HepG2 (cell line): ENCODE measurements at regions not wholly inside any gene's neighbourhood (a gene's known extent, or its start where the extent isn't known, plus 50 kb on each side); places are given as distances from the start of the nearest gene placed in this dataset.

Source experiments
- ATAC-seq: fragments of 200-7000 bp; cut with Tn5 transposase; 3 replicates; pipeline ENCODE4 v1.9.1; 2020; ENCODE audit warnings: mild to moderate bottlenecking, moderate library complexity
- BruUV-seq: library from RNA; stranded (reverse); fragments of 400-500 nt; replicated peaks from 2 replicates; lab custom pipeline; 2021; lab: Mats Ljungman, UMichigan
- CTCF ChIA-PET: fragments of 300-600 bp; formaldehyde crosslinking; extraction: SDS; loops from one replicate; lab custom pipeline; 2021; ENCODE audit warnings: low total read pairs, inconsistent platforms, low intra/inter-chr PET ratio; lab: Yijun Ruan, JAX
- POLR2A ChIA-PET: fragments of 350-600 bp; sonication (Branson Sonifier 250); formaldehyde crosslinking; loops from one replicate; lab custom pipeline; 2020; ENCODE audit warnings: antibody characterized with exemption, inconsistent platforms; lab: Yijun Ruan, JAX
- DNase-seq: peaks from one replicate; pipeline ENCODE4 v3.0.0-alpha.2; 2015; ENCODE audit warnings: low spot score
- FAIRE-seq: peaks from 3 replicates; lab custom pipeline; 2011; peaks lifted over from hg19 to GRCh38; lab: Jason Lieb, UNC
- H2AFZ ChIP-seq: one replicate; pipeline ENCODE4 v1.6.1; 2011; ENCODE audit warnings: low read length, inconsistent platforms
- H3K27ac ChIP-seq: fragments of 300-600 bp; 3 replicates; pipeline ENCODE4 v1.8.0; 2011; ENCODE audit warnings: mixed run types, mild to moderate bottlenecking, mixed read lengths, low read length, inconsistent platforms; ENCODE audit not compliant: insufficient read depth; ENCODE audit errors: extremely low read length
- H3K27me3 ChIP-seq, 2 experiments: fragments of 200-600 bp in 1 of 2; 2 replicates in 1 of 2; 3 replicates in 1 of 2; pipeline versions ENCODE4 v1.6.0 to v1.8.0; 2011; ENCODE audit warnings: low read length in 2 of 2, mild to moderate bottlenecking in 2 of 2, moderate library complexity in 2 of 2, inconsistent platforms in 1 of 2; ENCODE audit not compliant: insufficient read depth in 2 of 2, control insufficient read depth in 1 of 2
- H3K36me3 ChIP-seq, 2 experiments: fragments of 200-600 bp in 1 of 2; replicated peaks in 1 of 2; 2 replicates in 1 of 2; 3 replicates in 1 of 2; pipeline versions ENCODE4 v1.5.1 to v1.8.0; 2011; ENCODE audit warnings: low read length in 2 of 2, inconsistent platforms in 1 of 2; ENCODE audit not compliant: insufficient read depth in 2 of 2, control insufficient read depth in 1 of 2
- H3K4me1 ChIP-seq: 2 replicates; pipeline ENCODE4 v1.5.1; 2012; ENCODE audit warnings: low read length, inconsistent platforms; ENCODE audit not compliant: insufficient read depth
- H3K4me2 ChIP-seq: 2 replicates; pipeline ENCODE4 v1.6.0; 2011; ENCODE audit warnings: low read depth, low read length, inconsistent platforms
- H3K4me3 ChIP-seq, 3 experiments: fragments of 200-600 bp in 1 of 3; sonication (generic), shearing (Covaris generic) in 1 of 3; replicated peaks in 1 of 3; 2 replicates each; pipeline ENCODE4 v1.5.1; 2011 to 2016; ENCODE audit warnings: low read length in 3 of 3, inconsistent platforms in 2 of 3, low read depth in 2 of 3, mild to moderate bottlenecking in 2 of 3, control low read depth in 1 of 3, mixed read lengths in 1 of 3; ENCODE audit not compliant: insufficient read depth in 1 of 3
- H3K79me2 ChIP-seq: one replicate; pipeline ENCODE4 v1.6.1; 2011; ENCODE audit warnings: low read length, inconsistent platforms; ENCODE audit not compliant: insufficient read depth
- H3K9ac ChIP-seq: 2 replicates; pipeline ENCODE4 v1.6.0; 2011; ENCODE audit warnings: mild to moderate bottlenecking, low read depth, low read length, inconsistent platforms; ENCODE audit not compliant: insufficient read depth
- H3K9me3 ChIP-seq: 2 replicates; pipeline ENCODE4 v1.5.1; 2012; ENCODE audit warnings: mild to moderate bottlenecking, low read length
- H4K20me1 ChIP-seq: 2 replicates; pipeline ENCODE4 v1.6.0; 2011; ENCODE audit warnings: inconsistent platforms, mild to moderate bottlenecking, low read length, moderate library complexity; ENCODE audit not compliant: insufficient read depth
- BRD4 ChIP-seq: sonication (generic); formaldehyde crosslinking; IDR thresholded peaks from 2 replicates; pipeline ENCODE4 v1.4.0; 2020; ENCODE audit warnings: missing genetic modification reagents
- DRAP1 ChIP-seq: IDR thresholded peaks from 2 replicates; pipeline ENCODE4 v1.6.1; 2016; ENCODE audit warnings: missing genetic modification reagents, missing compliant biosample characterization
- ELK4 ChIP-seq: sonication (generic); formaldehyde crosslinking; IDR thresholded peaks from 2 replicates; pipeline ENCODE4 v1.9.0; 2021; ENCODE audit warnings: missing genetic modification reagents, borderline replicate concordance
- FOSL2 ChIP-seq: sonication (generic); formaldehyde crosslinking; IDR thresholded peaks from 2 replicates; pipeline ENCODE4 v1.4.0; 2020; ENCODE audit warnings: missing genetic modification reagents
- HMGXB4 ChIP-seq, 2 experiments: sonication (generic) in 1 of 2; formaldehyde crosslinking in 1 of 2; IDR thresholded peaks; 2 replicates each; pipeline versions ENCODE4 v1.4.0 to v1.6.1; 2018 to 2020; ENCODE audit warnings: missing genetic modification reagents in 2 of 2, borderline replicate concordance in 1 of 2, low read depth in 1 of 2, mild to moderate bottlenecking in 1 of 2, missing biosample characterization in 1 of 2
- KAT7 ChIP-seq: IDR thresholded peaks from 2 replicates; pipeline ENCODE4 v1.6.1; 2018; ENCODE audit warnings: borderline replicate concordance, missing compliant biosample characterization
- ONECUT2 ChIP-seq: sonication (generic); formaldehyde crosslinking; IDR thresholded peaks from 2 replicates; pipeline ENCODE4 v1.4.0; 2020; ENCODE audit warnings: missing genetic modification reagents
- PAX8 ChIP-seq: sonication (generic); formaldehyde crosslinking; IDR thresholded peaks from 2 replicates; pipeline ENCODE4 v1.8.0; 2022; ENCODE audit warnings: mild to moderate bottlenecking, missing genetic modification reagents, borderline replicate concordance
- THAP11 ChIP-seq: IDR thresholded peaks from 2 replicates; pipeline ENCODE4 v1.6.1; 2016; ENCODE audit warnings: missing biosample characterization, missing genetic modification reagents
- ZBTB10 ChIP-seq: sonication (generic); formaldehyde crosslinking; IDR thresholded peaks from 2 replicates; pipeline ENCODE4 v1.4.0; 2020; ENCODE audit warnings: missing genetic modification reagents, borderline replicate concordance
- ZNF382 ChIP-seq: sonication (generic); formaldehyde crosslinking; IDR thresholded peaks from 2 replicates; pipeline ENCODE4 v1.5.0; 2020; ENCODE audit warnings: missing genetic modification reagents, mild to moderate bottlenecking, borderline replicate concordance
- ZNF564 ChIP-seq: sonication (generic); formaldehyde crosslinking; IDR thresholded peaks from 2 replicates; pipeline ENCODE4 v1.8.1; 2023; ENCODE audit warnings: mild to moderate bottlenecking, missing genetic modification reagents
- ZNF619 ChIP-seq: sonication (generic); formaldehyde crosslinking; IDR thresholded peaks from 2 replicates; pipeline ENCODE4 v1.4.0; 2020; ENCODE audit warnings: mild to moderate bottlenecking, missing genetic modification reagents
- ZNF7 ChIP-seq: IDR thresholded peaks from 2 replicates; pipeline ENCODE4 v1.6.1; 2016; ENCODE audit warnings: missing biosample characterization, missing genetic modification reagents
- WGBS: methylation state at CpG from one replicate; pipeline ENCODE4 v1.1.6; 2017; ENCODE audit warnings: low lambda C conversion rate; 5-methylcytosine and 5-hydroxymethylcytosine counted together
- in situ Hi-C: cut with HindIII; loops from 2 replicates; pipeline ENCODE4 v1.10.0; 2017; ENCODE audit warnings: low pct_unique_long_range_greater_than_20kb; ENCODE audit not compliant: extremely low pct_ligation_motif_present
- intact Hi-C: fragments of 100-400 bp; cut with micrococcal nuclease; formaldehyde crosslinking; loops from one replicate; pipeline ENCODE4 v1.10.0; 2022; ENCODE audit not compliant: unreplicated experiment

- TF ChIP-seq ELK4 (CRISPR knock-in tag) (no peak), KAT7 (CRISPR knock-in tag) (no peak), THAP11 (CRISPR knock-in tag) (no peak), DRAP1 (no peak), PAX8 (CRISPR knock-in tag) (no peak)
Observed at GRCh38 chr13:80726868-80727267, 385.9 kb upstream of the SPRY2 start (continued).

GRCh38 chr13:80721689-80722088 lies 380.8 kb upstream of the SPRY2 start:
- BruUV-seq = no TSS peak
- FAIRE-seq = no peak
- no peak for TF ChIP-seq ZBTB10 (CRISPR knock-in tag)
- TF ChIP-seq BRD4 = no peak
- TF ChIP-seq ZNF564 (CRISPR knock-in tag) = no peak
- no peak for TF ChIP-seq ZNF7 (CRISPR knock-in tag)
- TF ChIP-seq ZNF382 (CRISPR knock-in tag) = no peak
- TF ChIP-seq ONECUT2 (CRISPR knock-in tag) = no peak
- no peak for TF ChIP-seq ZNF619 (CRISPR knock-in tag)
- no peak for TF ChIP-seq HMGXB4 (CRISPR knock-in tag; IDR thresholded peaks at IDR 0.05; ENCODE audit: borderline replicate concordance in 1 of 2, low read depth in 1 of 2)
- no peak for TF ChIP-seq FOSL2 (CRISPR knock-in tag)

More at GRCh38 chr13:80721689-80722088, 380.8 kb upstream of the SPRY2 start:
- WGBS = 0% methylated on average over 1 of the region's 1 CpG
- POLR2A ChIA-PET = no interaction called here
- Histone ChIP-seq H2AFZ (no peak overlapping the region), H4K20me1 (no peaks in the 10 kb centered on the region), H3K4me3 (no peak overlapping the region), H3K27me3 (no peaks in the 10 kb centered on the region), H3K79me2 (no peaks in the 10 kb centered on the region), H3K36me3 (no peaks in the 10 kb centered on the region), H3K9ac (no peak overlapping the region), H3K4me1 (no peaks in the 10 kb centered on the region), H3K4me2 (no peak overlapping the region), H3K9me3 (peaks cover 53% of the 10 kb centered on the region), H3K27ac (no peak overlapping the region)
- in situ Hi-C loops (no loop called here), intact Hi-C loops (no loop called here)
- CTCF ChIA-PET = no interaction called here
- no peak for DNase-seq
- no peak for ATAC-seq
